ENCODE measurements at regions not wholly inside any gene's neighbourhood (a gene's known extent, or its start where the extent isn't known, plus 50 kb on each side); places are given as distances from the start of the nearest gene placed in this dataset.

DNA sequence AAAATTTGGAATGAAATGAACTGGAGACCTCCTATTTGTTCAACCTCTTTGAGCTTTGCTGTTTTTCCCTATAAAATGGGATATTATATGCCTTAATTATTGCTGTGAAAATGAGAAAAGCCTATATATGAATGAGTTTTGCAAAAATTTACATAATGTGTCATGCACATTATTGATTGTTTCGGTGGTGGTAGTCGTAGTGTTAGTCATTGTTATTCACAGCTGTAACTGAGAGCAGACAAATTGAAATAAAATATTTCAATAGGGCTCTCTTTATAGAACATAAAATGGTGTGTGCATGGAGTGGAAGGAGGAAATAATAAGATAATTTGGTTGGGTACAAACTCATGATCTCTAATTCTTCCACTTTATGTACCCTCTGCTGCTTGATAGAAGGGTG lies 153.7 kb upstream of the GADL1 start:
- DNase-seq (ENCODE audit: low read depth in 2 of 2): no peak

DNA sequence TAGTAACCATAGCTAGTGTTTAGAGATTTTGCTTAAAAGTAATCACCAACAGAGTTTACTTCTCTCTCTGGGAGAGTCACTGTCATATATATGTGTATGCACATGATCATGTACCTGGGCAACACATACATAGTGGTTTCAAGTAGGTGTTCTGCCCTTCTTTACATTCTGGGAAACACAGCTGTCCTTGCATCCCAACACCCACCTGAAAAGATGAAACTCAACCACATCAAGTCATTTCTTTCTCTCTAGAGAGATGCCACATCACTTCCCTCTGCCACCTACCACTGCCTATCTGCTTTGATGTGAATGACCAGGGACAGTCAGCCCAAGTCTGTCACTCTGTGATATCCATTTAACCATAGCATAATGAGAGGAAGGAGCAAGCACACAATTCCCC lies 155.8 kb upstream of the GADL1 start:
- no peak for DNase-seq (ENCODE audit: low read depth in 2 of 2)

DNA sequence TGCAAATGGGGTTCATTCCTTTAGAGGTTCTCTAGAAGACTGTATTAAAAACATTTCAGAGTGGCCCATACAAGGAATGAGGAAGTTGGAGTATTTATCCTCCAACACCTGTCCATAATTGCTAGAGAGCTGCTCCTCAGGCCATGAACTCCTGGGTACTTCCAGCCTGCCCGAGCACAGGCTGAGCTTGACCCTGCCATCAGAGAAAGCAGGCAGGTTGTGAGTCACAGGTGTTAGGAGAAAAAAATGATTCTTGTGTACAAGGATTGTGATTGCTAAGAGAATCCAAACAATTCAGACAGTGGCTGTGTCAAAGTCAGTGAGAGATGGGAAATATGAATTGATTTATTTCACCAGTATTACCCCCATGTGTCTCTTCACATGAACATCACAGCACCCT lies 156.8 kb upstream of the GADL1 start:
- DNase-seq (ENCODE audit: low read depth in 2 of 2): no peak

DNA sequence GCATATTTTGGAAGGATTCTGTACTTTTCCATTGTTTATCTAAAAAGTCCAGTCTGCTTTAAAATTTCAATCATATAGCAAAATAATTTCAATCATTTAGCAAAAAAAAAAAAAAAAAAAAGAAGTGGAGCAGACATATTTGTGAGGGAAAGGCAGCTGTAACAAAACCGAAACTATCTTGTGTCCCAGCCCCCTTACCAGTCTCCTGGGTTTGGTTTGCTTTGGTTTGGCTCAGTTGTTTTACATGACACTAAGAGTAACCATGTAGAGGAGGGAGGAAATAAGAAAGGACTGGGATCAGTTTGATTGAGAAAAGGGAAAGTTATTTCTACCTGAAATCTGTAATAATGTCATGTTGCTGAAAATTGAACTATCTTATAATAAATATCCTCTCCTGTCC lies 158.8 kb upstream of the GADL1 start:
- DNase-seq (ENCODE audit: low read depth in 2 of 2): no peak

GRCh38 chr3:31054032-31054431 lies 159.6 kb upstream of the GADL1 start:
- no peak for DNase-seq (ENCODE audit: low read depth in 2 of 2)

DNA sequence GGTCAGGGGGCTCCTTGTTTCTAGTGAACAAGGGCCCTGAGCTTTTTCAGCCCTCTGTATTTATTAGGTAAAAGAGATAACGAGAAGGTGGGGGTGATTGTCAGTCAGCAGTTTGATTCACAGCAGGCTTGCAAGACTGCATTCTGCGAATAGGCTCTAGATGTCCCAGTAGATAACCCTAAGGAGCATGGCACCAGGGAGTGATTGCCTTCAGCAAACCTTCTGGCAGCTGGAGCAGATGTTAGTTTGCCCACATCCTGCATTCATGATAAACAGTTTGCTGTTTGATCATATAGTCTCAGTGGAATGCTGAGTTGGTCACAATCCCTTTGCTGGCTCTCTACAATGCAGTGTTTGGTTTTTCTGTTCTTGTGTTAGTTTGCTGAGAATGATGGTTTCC lies 161.3 kb upstream of the GADL1 start:
- no peak for DNase-seq (ENCODE audit: low read depth in 2 of 2)

- no peak for DNase-seq (ENCODE audit: low read depth in 2 of 2)
Observed at GRCh38 chr3:31057891-31058290, 163.4 kb upstream of the GADL1 start.

DNA sequence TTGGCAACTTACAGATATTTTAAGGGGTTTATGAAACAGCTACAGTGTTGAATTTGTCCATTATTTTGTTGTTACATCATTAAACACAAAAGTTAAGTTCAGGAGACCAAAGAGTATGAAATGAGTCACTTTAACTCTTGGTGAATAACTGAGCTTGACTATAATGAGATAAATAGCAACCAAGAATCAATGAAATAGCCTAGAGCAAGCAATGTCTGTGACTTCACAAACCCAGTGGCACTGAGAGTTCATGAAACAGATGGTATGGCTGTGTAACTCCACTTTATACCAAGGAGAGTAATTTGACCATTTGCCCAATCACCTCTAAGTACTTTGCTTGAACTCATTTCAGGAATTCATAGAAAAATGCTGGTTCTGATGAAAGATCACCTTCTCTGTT lies 169.6 kb upstream of the GADL1 start:
- no peak for DNase-seq (ENCODE audit: low read depth in 2 of 2)

DNA sequence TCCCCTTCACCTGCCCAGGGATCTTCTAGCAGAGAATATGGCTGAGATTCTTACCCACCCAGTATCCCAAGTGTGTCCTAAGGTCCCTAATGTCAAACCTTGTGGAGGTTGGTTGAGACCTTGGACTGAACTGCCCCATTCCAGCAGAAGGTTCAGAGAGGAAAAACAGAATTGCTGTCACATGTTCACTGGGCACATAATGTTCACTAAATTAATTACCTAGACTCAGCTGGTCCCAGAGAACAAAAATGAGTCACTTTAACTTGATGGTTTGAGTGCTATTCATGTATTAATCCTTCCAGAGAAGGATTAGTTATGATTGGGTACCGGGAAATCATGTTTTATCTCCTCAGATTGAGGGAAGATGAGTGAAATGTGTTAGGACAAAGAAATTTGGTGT lies 171.3 kb upstream of the GADL1 start:
- no peak for DNase-seq (ENCODE audit: low read depth in 2 of 2)

- peak; percentile 86 to 88 for DNase-seq (ENCODE audit: low read depth in 2 of 2)
Observed at GRCh38 chr3:31067004-31067403, 172.5 kb upstream of the GADL1 start.

DNA sequence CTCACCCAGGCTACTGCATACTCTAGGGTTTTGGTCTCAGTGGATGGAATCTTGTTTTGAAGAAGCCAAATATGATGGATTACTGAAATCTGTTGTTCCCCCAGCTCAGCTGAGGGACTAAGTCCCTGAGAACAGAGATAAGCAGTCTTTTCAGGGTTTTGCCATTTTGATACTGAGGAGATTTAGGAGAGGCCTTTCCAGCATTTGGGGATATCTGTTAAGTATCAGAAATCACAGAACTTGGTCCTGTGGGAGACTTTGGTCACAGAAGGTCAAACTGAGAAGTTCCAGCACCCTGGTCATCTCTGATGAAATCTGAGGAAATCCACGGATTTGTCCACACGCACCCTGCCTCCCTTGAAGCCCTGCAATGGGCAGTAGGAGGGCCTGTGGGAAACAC lies 181.0 kb upstream of the GADL1 start:
- DNase-seq (ENCODE audit: low read depth in 2 of 2): no peak

- no peak for DNase-seq (ENCODE audit: low read depth in 2 of 2)
Observed at GRCh38 chr3:31075876-31076275, 181.4 kb upstream of the GADL1 start.

GRCh38 chr3:31077021-31077601 lies 182.7 kb upstream of the GADL1 start:
- peak; percentile 70 to 71 for DNase-seq (ENCODE audit: low read depth in 2 of 2)

GRCh38 chr3:31077826-31078225 lies 183.4 kb upstream of the GADL1 start:
- DNase-seq (ENCODE audit: low read depth in 2 of 2): no peak

DNA sequence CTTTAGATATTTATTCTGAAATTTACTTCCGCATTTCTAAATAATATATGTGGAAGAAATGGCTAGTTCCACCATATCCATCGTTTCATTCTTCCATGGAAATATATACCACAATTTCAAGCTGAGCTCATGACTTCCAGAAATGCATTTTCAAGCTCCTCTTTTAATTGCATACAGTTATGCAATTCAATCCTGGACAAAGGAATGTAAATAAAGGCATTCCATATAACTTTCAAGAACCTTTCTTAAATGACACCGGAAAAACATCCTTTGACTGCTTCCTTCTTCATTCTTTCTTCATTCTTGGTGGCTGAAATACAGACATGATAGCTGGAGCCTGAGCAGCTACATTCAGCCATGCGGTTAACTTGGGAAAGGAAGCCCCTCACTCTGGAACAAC lies 185.2 kb upstream of the GADL1 start:
- DNase-seq (ENCODE audit: low read depth in 2 of 2): peak; percentile 21 to 24

GRCh38 chr3:31081018-31081662 lies 186.7 kb upstream of the GADL1 start:
- DNase-seq (ENCODE audit: low read depth in 2 of 2): no peak

DNA sequence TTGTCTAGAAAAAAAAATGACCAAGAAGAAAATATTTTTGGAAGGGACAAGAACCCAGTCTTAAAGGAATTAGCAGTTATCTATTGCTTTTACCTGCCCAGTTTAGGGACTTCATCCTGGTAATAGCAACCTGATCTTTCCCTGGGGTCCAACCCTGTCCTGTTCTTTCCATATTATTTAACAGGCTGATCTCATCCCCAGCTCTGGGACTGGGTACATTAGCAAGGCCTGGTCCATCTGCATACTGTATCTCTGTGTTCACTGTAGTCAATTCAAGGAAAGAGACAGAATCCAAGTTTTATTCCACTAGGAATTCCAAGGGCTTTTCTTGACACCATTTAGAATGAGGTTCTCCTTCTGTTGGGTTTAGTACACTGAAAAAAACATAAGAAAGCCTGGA lies 191.7 kb upstream of the GADL1 start:
- DNase-seq (ENCODE audit: low read depth in 2 of 2): no peak

DNA sequence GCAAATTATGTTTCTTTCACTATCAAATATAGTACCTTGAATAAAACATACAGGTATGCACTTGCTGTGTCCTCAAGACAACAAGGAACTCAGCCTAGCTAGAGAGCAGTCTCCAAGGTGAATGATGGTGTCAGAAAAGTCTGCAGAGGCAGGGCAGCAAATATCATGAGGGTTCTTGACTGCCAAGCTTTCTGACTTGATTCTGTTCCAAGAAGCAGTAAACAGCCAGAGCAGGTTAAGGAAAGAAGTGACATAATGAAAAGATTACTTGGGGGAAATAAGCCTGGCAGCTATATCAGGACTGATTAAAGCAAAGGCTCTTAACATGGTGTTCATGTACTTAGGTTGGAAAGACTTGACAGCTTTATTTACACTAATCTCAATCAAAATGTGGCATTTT lies 192.2 kb upstream of the GADL1 start:
- DNase-seq (ENCODE audit: low read depth in 2 of 2): no peak

- DNase-seq (ENCODE audit: low read depth in 2 of 2): no peak
Observed at GRCh38 chr3:31091748-31092147, 197.3 kb upstream of the GADL1 start.

- no peak for DNase-seq (ENCODE audit: low read depth in 2 of 2)
Observed at GRCh38 chr3:31092748-31093589, 198.5 kb upstream of the GADL1 start.

GRCh38 chr3:31093606-31094005 lies 199.1 kb upstream of the GADL1 start:
- no peak for DNase-seq (ENCODE audit: low read depth in 2 of 2)

DNA sequence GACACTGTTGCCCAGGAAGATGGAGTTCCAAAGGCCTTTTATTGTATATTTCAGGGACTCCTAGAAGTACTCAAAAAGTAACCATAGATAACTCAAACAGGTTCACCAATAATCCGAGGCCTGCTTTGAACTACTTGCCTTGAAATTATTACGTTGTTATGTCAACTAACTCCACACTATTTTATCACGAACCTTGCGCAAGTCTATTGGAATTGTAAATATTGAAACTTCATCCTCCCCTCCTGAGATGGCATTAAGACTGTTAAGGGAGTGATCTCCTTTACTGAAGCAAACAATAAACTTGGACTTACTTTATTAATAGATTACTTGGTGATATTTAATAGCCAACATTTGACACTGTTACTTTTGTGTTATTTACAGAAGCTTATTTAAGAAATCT lies 199.6 kb upstream of the GADL1 start:
- DNase-seq (ENCODE audit: low read depth in 2 of 2): no peak

- DNase-seq (ENCODE audit: low read depth in 2 of 2): no peak
Observed at GRCh38 chr3:31095255-31095654, 200.8 kb upstream of the GADL1 start.

Data from fibroblast of skin of left quadriceps (primary cell).